BE2C (cell line): ENCODE measurements at regions not wholly inside any gene's neighbourhood (a gene's known extent, or its start where the extent isn't known, plus 50 kb on each side); places are given as distances from the start of the nearest gene placed in this dataset.

Experiments
- DNase-seq: peaks from one replicate; pipeline ENCODE4 v3.0.0-alpha.2; 2020
- H3K27me3 ChIP-seq: fragments of 250-450 bp; sonication (Bioruptor Pico); 2 replicates; pipeline ENCODE4 v1.5.1; 2020; ENCODE audit warnings: mild to moderate bottlenecking
- H3K36me3 ChIP-seq: fragments of 250-450 bp; sonication (Bioruptor Pico); 2 replicates; pipeline ENCODE4 v1.5.1; 2020; ENCODE audit warnings: mild to moderate bottlenecking
- H3K4me1 ChIP-seq: fragments of 250-450 bp; sonication (Bioruptor Pico); 2 replicates; pipeline ENCODE4 v1.5.1; 2020
- H3K4me3 ChIP-seq: 2 replicates; pipeline ENCODE4 v1.5.1; 2011; ENCODE audit warnings: low read depth, low read length
- H3K9me3 ChIP-seq: fragments of 250-450 bp; sonication (Bioruptor Pico); 2 replicates; pipeline ENCODE4 v1.5.1; 2020
- CTCF ChIP-seq: IDR thresholded peaks from 2 replicates; pipeline ENCODE4 v1.5.1; 2012; ENCODE audit warnings: mild to moderate bottlenecking, low read depth, low read length

- no peak overlapping the region for H3K4me3 ChIP-seq
- TF ChIP-seq CTCF = no peak
- H3K4me1 ChIP-seq = no peaks in the 10 kb centered on the region
- no peaks in the 10 kb centered on the region for H3K27me3 ChIP-seq
- DNase-seq = no peak
- H3K36me3 ChIP-seq = no peaks in the 10 kb centered on the region
- H3K9me3 ChIP-seq = no peaks in the 10 kb centered on the region
Measured at GRCh38 chr12:67526129-67526528, 122.4 kb upstream of the DYRK2 start.

- no peak overlapping the region for H3K4me3 ChIP-seq
Measured at GRCh38 chr12:67531051-67531450, 117.5 kb upstream of the DYRK2 start.

GRCh38 chr12:67531501-67531900 is 117.0 kb upstream of the DYRK2 start:
- TF ChIP-seq CTCF = no peak
- Histone ChIP-seq H3K9me3 (no peaks in the 10 kb centered on the region), H3K4me1 (no peaks in the 10 kb centered on the region), H3K36me3 (no peaks in the 10 kb centered on the region), H3K27me3 (no peaks in the 10 kb centered on the region), H3K4me3 (no peak overlapping the region)
- no peak for DNase-seq

More at GRCh38 chr12:67531051-67531450, 117.5 kb upstream of the DYRK2 start:
- H3K4me1 ChIP-seq = no peaks in the 10 kb centered on the region
- no peak for TF ChIP-seq CTCF
- no peak for DNase-seq
- H3K36me3 ChIP-seq = no peaks in the 10 kb centered on the region
- H3K9me3 ChIP-seq = no peaks in the 10 kb centered on the region
- no peaks in the 10 kb centered on the region for H3K27me3 ChIP-seq

GRCh38 chr12:67533159-67533558 is 115.4 kb upstream of the DYRK2 start:
- H3K36me3 ChIP-seq = no peaks in the 10 kb centered on the region
- no peak for DNase-seq
- H3K4me1 ChIP-seq = no peaks in the 10 kb centered on the region
- H3K4me3 ChIP-seq = no peak overlapping the region
- no peaks in the 10 kb centered on the region for H3K9me3 ChIP-seq
- H3K27me3 ChIP-seq = no peaks in the 10 kb centered on the region
- TF ChIP-seq CTCF = no peak

- no peak for DNase-seq
- no peaks in the 10 kb centered on the region for H3K27me3 ChIP-seq
- TF ChIP-seq CTCF = no peak
- H3K9me3 ChIP-seq = no peaks in the 10 kb centered on the region
- H3K4me1 ChIP-seq = no peaks in the 10 kb centered on the region
- no peaks in the 10 kb centered on the region for H3K36me3 ChIP-seq
- no peak overlapping the region for H3K4me3 ChIP-seq
Measured at GRCh38 chr12:67534046-67534445, 114.5 kb upstream of the DYRK2 start.

GRCh38 chr12:67534681-67535080 is 113.9 kb upstream of the DYRK2 start:
- Histone ChIP-seq H3K4me1 (no peaks in the 10 kb centered on the region), H3K4me3 (no peak overlapping the region), H3K27me3 (no peaks in the 10 kb centered on the region), H3K36me3 (no peaks in the 10 kb centered on the region), H3K9me3 (no peaks in the 10 kb centered on the region)
- no peak for TF ChIP-seq CTCF
- DNase-seq = no peak
